Trophoblast cell (in vitro differentiated cells and primary cell): ENCODE measurements at regions not wholly inside any gene's neighbourhood (a gene's known extent, or its start where the extent isn't known, plus 50 kb on each side); places are given as distances from the start of the nearest gene placed in this dataset.
A peak's percentile ranks its signal among the peaks of the same experiment; 100 is the strongest.
"Not testable (repeated sequence)": the region's sequence is repeated elsewhere in the genome, so short reads cannot be mapped to it uniquely, and the experiment has no call there.

ENCODE experiments used
- DNase-seq, 2 donors: peaks; one replicate each; pipeline ENCODE4 v3.0.0-alpha.2; 2016
- H2AFZ ChIP-seq: 2 replicates; pipeline ENCODE4 v1.6.1; 2013; ENCODE audit warnings: low read length, moderate library complexity, mild to moderate bottlenecking; ENCODE audit not compliant: insufficient read depth, poor library complexity
- H2AK5ac ChIP-seq: 2 replicates; pipeline ENCODE4 v1.6.1; 2013; ENCODE audit warnings: mild to moderate bottlenecking, low read length
- H2BK120ac ChIP-seq: 2 replicates; pipeline ENCODE4 v1.6.1; 2013; ENCODE audit warnings: low read length, mild to moderate bottlenecking, moderate library complexity; ENCODE audit not compliant: insufficient read depth, poor library complexity
- H2BK12ac ChIP-seq: 2 replicates; pipeline ENCODE4 v1.6.1; 2013; ENCODE audit warnings: mild to moderate bottlenecking, low read length, moderate library complexity
- H2BK5ac ChIP-seq: 2 replicates; pipeline ENCODE4 v1.6.1; 2013; ENCODE audit warnings: low read length, low read depth, moderate library complexity, mild to moderate bottlenecking; ENCODE audit not compliant: poor library complexity
- H3K14ac ChIP-seq: 2 replicates; pipeline ENCODE4 v1.6.1; 2013; ENCODE audit warnings: mild to moderate bottlenecking, low read length
- H3K18ac ChIP-seq: 2 replicates; pipeline ENCODE4 v1.6.1; 2013; ENCODE audit warnings: mild to moderate bottlenecking, low read length
- H3K23ac ChIP-seq: 2 replicates; pipeline ENCODE4 v1.6.1; 2013; ENCODE audit warnings: low read length
- H3K27ac ChIP-seq: 2 replicates; pipeline ENCODE4 v1.5.1; 2013; ENCODE audit warnings: low read depth, mild to moderate bottlenecking, inconsistent platforms, low read length, moderate library complexity
- H3K27me3 ChIP-seq: 2 replicates; pipeline ENCODE4 v1.6.1; 2013; ENCODE audit warnings: inconsistent platforms, mild to moderate bottlenecking, low read length, moderate library complexity; ENCODE audit not compliant: insufficient read depth
- H3K36me3 ChIP-seq, 2 experiments: 1 replicate in 1 of 2; 2 replicates in 1 of 2; pipeline ENCODE4 v1.6.1; 2013; ENCODE audit warnings: low read length in 2 of 2, mild to moderate bottlenecking in 2 of 2, moderate library complexity in 1 of 2; ENCODE audit not compliant: insufficient read depth in 2 of 2, control insufficient read depth in 1 of 2
- H3K4ac ChIP-seq: 2 replicates; pipeline ENCODE4 v1.6.1; 2013; ENCODE audit warnings: low read depth, mild to moderate bottlenecking, low read length, moderate library complexity
- H3K4me1 ChIP-seq, 2 experiments: 1 replicate in 1 of 2; 2 replicates in 1 of 2; pipeline ENCODE4 v1.6.1; 2013; ENCODE audit warnings: low read length in 2 of 2, mild to moderate bottlenecking in 2 of 2, moderate library complexity in 1 of 2; ENCODE audit not compliant: insufficient read depth in 2 of 2, control insufficient read depth in 1 of 2
- H3K4me2 ChIP-seq: 2 replicates; pipeline ENCODE4 v1.6.1; 2013; ENCODE audit warnings: inconsistent platforms, mild to moderate bottlenecking, low read length, moderate library complexity
- H3K4me3 ChIP-seq: 2 replicates; pipeline ENCODE4 v1.5.1; 2013; ENCODE audit warnings: mild to moderate bottlenecking, low read depth, low read length, inconsistent platforms
- H3K79me1 ChIP-seq: one replicate; pipeline ENCODE4 v1.6.1; 2013; ENCODE audit warnings: low read length
- H3K79me2 ChIP-seq: 2 replicates; pipeline ENCODE4 v1.6.1; 2013; ENCODE audit warnings: low read length, mild to moderate bottlenecking; ENCODE audit not compliant: control insufficient read depth, insufficient read depth, poor library complexity
- H3K9ac ChIP-seq: 2 replicates; pipeline ENCODE4 v1.6.1; 2013; ENCODE audit warnings: mild to moderate bottlenecking, low read length
- H3K9me3 ChIP-seq: 2 replicates; pipeline ENCODE4 v1.6.1; 2013; ENCODE audit warnings: low read depth, mild to moderate bottlenecking, control low read depth, inconsistent platforms, low read length; ENCODE audit not compliant: insufficient read depth
- H4K12ac ChIP-seq: 2 replicates; pipeline ENCODE4 v1.6.1; 2013; ENCODE audit warnings: low read depth, mild to moderate bottlenecking, low read length, moderate library complexity
- H4K8ac ChIP-seq: 2 replicates; pipeline ENCODE4 v1.6.1; 2013; ENCODE audit warnings: low read depth, mild to moderate bottlenecking, low read length, moderate library complexity
- H4K91ac ChIP-seq: one replicate; pipeline ENCODE4 v1.6.1; 2013; ENCODE audit warnings: low read depth, mild to moderate bottlenecking, low read length, moderate library complexity
- WGBS: extraction: QIAGEN DNeasy Blood & Tissue Kit; methylation state at CpG from one replicate; pipeline ENCODE4 v1.1.7; 2013; ENCODE audit warnings: missing lambda C conversion rate; ENCODE audit not compliant: insufficient read length, insufficient coverage; ENCODE audit errors: extremely low coverage; 5-methylcytosine and 5-hydroxymethylcytosine counted together

- no peak overlapping the region for H3K4me2 ChIP-seq
- H3K79me2 ChIP-seq: no peaks in the 10 kb centered on the region
- H3K9me3 ChIP-seq: peaks cover 8% of the 10 kb centered on the region
- WGBS: no CpG with 5 or more reads among the region's 18 CpGs
- H3K36me3 ChIP-seq: no peaks in the 10 kb centered on the region
- no peak overlapping the region for H2BK5ac ChIP-seq
- no peak overlapping the region for H3K18ac ChIP-seq
- H3K79me1 ChIP-seq: no peaks in the 10 kb centered on the region
- no peak overlapping the region for H2AK5ac ChIP-seq
- H2AFZ ChIP-seq: no peak overlapping the region
- no peak overlapping the region for H2BK12ac ChIP-seq
- no peak overlapping the region for H3K14ac ChIP-seq
- H4K8ac ChIP-seq: no peak overlapping the region
- no peak overlapping the region for H3K4me3 ChIP-seq
- no peak overlapping the region for H4K12ac ChIP-seq
- no peak overlapping the region for H4K91ac ChIP-seq
- no peak overlapping the region for H3K4ac ChIP-seq
- H3K27me3 ChIP-seq: no peaks in the 10 kb centered on the region
- no peak overlapping the region for H2BK120ac ChIP-seq
- no peaks in the 10 kb centered on the region for H3K4me1 ChIP-seq
- H3K9ac ChIP-seq: no peak overlapping the region
- H3K23ac ChIP-seq: no peak overlapping the region
- no peak for DNase-seq
- no peak overlapping the region for H3K27ac ChIP-seq
Observed at GRCh38 chr12:37666069-37666781, 650.3 kb upstream of the ALG10B start.

GRCh38 chr12:37668557-37668956 is 648.0 kb upstream of the ALG10B start:
- not testable (repeated sequence) for H2AFZ ChIP-seq, H3K9me3 ChIP-seq, H4K8ac ChIP-seq, H4K91ac ChIP-seq, H3K4me1 ChIP-seq, H2AK5ac ChIP-seq, H3K18ac ChIP-seq, H3K9ac ChIP-seq, H3K23ac ChIP-seq, H4K12ac ChIP-seq, H3K14ac ChIP-seq, H3K79me1 ChIP-seq, H3K4me2 ChIP-seq, H2BK5ac ChIP-seq, H2BK12ac ChIP-seq, H2BK120ac ChIP-seq, H3K4me3 ChIP-seq, H3K36me3 ChIP-seq, H3K79me2 ChIP-seq, DNase-seq, H3K27ac ChIP-seq, H3K27me3 ChIP-seq, H3K4ac ChIP-seq
- no CpG with 5 or more reads among the region's 2 CpGs for WGBS

GRCh38 chr12:37672655-37673260 is 643.8 kb upstream of the ALG10B start:
- H2BK120ac ChIP-seq: no peak overlapping the region
- H3K27me3 ChIP-seq: no peaks in the 10 kb centered on the region
- peak in 1 of 2 donors; percentile 4 for DNase-seq
- H3K27ac ChIP-seq: no peak overlapping the region
- no peak overlapping the region for H3K23ac ChIP-seq
- H3K9me3 ChIP-seq: no peaks in the 10 kb centered on the region
- no peak overlapping the region for H3K9ac ChIP-seq
- no peak overlapping the region for H4K91ac ChIP-seq
- H2AFZ ChIP-seq: no peak overlapping the region
- no peak overlapping the region for H2AK5ac ChIP-seq
- no peaks in the 10 kb centered on the region for H3K4me1 ChIP-seq
- no peaks in the 10 kb centered on the region for H3K79me1 ChIP-seq
- H3K4me3 ChIP-seq: no peak overlapping the region
- H2BK12ac ChIP-seq: no peak overlapping the region
- no peak overlapping the region for H4K8ac ChIP-seq
- no CpG with 5 or more reads among the region's 6 CpGs for WGBS
- H3K14ac ChIP-seq: no peak overlapping the region
- no peaks in the 10 kb centered on the region for H3K79me2 ChIP-seq
- H3K36me3 ChIP-seq: no peaks in the 10 kb centered on the region
- H3K4ac ChIP-seq: no peak overlapping the region
- H2BK5ac ChIP-seq: no peak overlapping the region
- H3K18ac ChIP-seq: no peak overlapping the region
- H4K12ac ChIP-seq: no peak overlapping the region
- H3K4me2 ChIP-seq: no peak overlapping the region

GRCh38 chr12:37720846-37721245 is 595.7 kb upstream of the ALG10B start:
- Histone ChIP-seq H3K79me1 (no peaks in the 10 kb centered on the region), H3K4me2 (no peak overlapping the region), H3K23ac (no peak overlapping the region), H4K8ac (no peak overlapping the region), H3K18ac (no peak overlapping the region), H3K79me2 (no peaks in the 10 kb centered on the region), H3K27ac (no peak overlapping the region), H3K4me3 (no peak overlapping the region), H3K9me3 (no peaks in the 10 kb centered on the region), H2BK120ac (no peak overlapping the region), H3K36me3 (no peaks in the 10 kb centered on the region), H2BK12ac (no peak overlapping the region), H3K9ac (no peak overlapping the region), H3K27me3 (no peaks in the 10 kb centered on the region), H2AFZ (no peak overlapping the region), H3K14ac (no peak overlapping the region), H2AK5ac (no peak overlapping the region), H4K91ac (no peak overlapping the region), H4K12ac (no peak overlapping the region), H3K4ac (no peak overlapping the region), H3K4me1 (no peaks in the 10 kb centered on the region), H2BK5ac (no peak overlapping the region)
- no CpG with 5 or more reads among the region's 5 CpGs for WGBS
- no peak for DNase-seq
